WTC11 (cell line): ENCODE measurements at regions not wholly inside any gene's neighbourhood (a gene's known extent, or its start where the extent isn't known, plus 50 kb on each side); places are given as distances from the start of the nearest gene placed in this dataset.

Experiments
- ATAC-seq: fragments of 200-7000 bp; cut with Tn5 transposase; 2 replicates; pipeline ENCODE4 v1.10.0; 2021; ENCODE audit warnings: mild to moderate bottlenecking, moderate library complexity
- CTCF ChIA-PET: fragments of 300-600 bp; sonication (Branson Sonifier 250); formaldehyde crosslinking; loops from one replicate; lab custom pipeline; 2021; ENCODE audit warnings: antibody characterized with exemption; lab: Charles Lee
- POLR2A ChIA-PET: fragments of 350-600 bp; sonication (Branson Sonifier 250); formaldehyde crosslinking; loops from one replicate; lab custom pipeline; 2021; ENCODE audit warnings: antibody characterized with exemption; lab: Charles Lee
- DNase-seq: peaks from one replicate; pipeline ENCODE4 v3.0.0; 2021; ENCODE audit warnings: low spot score
- H3K27ac Mint-ChIP-seq: 2 replicates; pipeline ENCODE4 v1.8.0; 2021; ENCODE audit warnings: mixed read lengths
- H3K27me3 Mint-ChIP-seq: 2 replicates; pipeline ENCODE4 v1.8.0; 2021; ENCODE audit warnings: low read depth, mild to moderate bottlenecking, moderate library complexity, mixed read lengths
- H3K36me3 Mint-ChIP-seq: 2 replicates; pipeline ENCODE4 v1.8.0; 2021; ENCODE audit warnings: mixed read lengths
- H3K4me1 Mint-ChIP-seq: 2 replicates; pipeline ENCODE4 v1.8.0; 2022; ENCODE audit warnings: mixed read lengths
- H3K4me3 Mint-ChIP-seq: 2 replicates; pipeline ENCODE4 v1.8.0; 2021; ENCODE audit warnings: mild to moderate bottlenecking, moderate library complexity, mixed read lengths
- H3K9me3 Mint-ChIP-seq: 2 replicates; pipeline ENCODE4 v1.8.0; 2021; ENCODE audit warnings: mixed read lengths
- CREB1 ChIP-seq: sonication (generic); formaldehyde crosslinking; IDR thresholded peaks from 2 replicates; pipeline ENCODE4 v1.8.0; 2023; ENCODE audit warnings: mild to moderate bottlenecking, missing genetic modification reagents
- EMX1 ChIP-seq: fragments of 250-450 bp; sonication (Bioruptor Pico); IDR thresholded peaks from 2 replicates; pipeline ENCODE4 v1.8.0; 2021; ENCODE audit warnings: mild to moderate bottlenecking
- GRHL2 ChIP-seq: fragments of 250-450 bp; sonication (Bioruptor Pico); IDR thresholded peaks from 2 replicates; pipeline ENCODE4 v1.8.0; 2022; ENCODE audit warnings: mild to moderate bottlenecking, moderate library complexity; ENCODE audit not compliant: insufficient replicate concordance, severe bottlenecking
- HMGA2 ChIP-seq: fragments of 250-450 bp; sonication (Bioruptor Pico); IDR thresholded peaks from 2 replicates; pipeline ENCODE4 v1.4.0; 2021; ENCODE audit warnings: mild to moderate bottlenecking, moderate library complexity
- SP1 ChIP-seq: sonication (generic); formaldehyde crosslinking; conservative IDR thresholded peaks from 2 replicates; pipeline ENCODE4 v1.8.1; 2022; ENCODE audit warnings: missing genetic modification reagents
- ZBTB21 ChIP-seq: sonication (generic); formaldehyde crosslinking; IDR thresholded peaks from 2 replicates; pipeline ENCODE4 v1.8.1; 2023; ENCODE audit warnings: mild to moderate bottlenecking, missing genetic modification reagents, borderline replicate concordance
- ZNF232 ChIP-seq: sonication (generic); formaldehyde crosslinking; IDR thresholded peaks from 2 replicates; pipeline ENCODE4 v1.8.0; 2022; ENCODE audit warnings: mild to moderate bottlenecking, missing genetic modification reagents
- TF ChIP-seq, protein P1 (sequence below): fragments of 250-450 bp; sonication (Bioruptor Pico); IDR thresholded peaks from 2 replicates; pipeline ENCODE4 v1.8.0; 2021; ENCODE audit warnings: mild to moderate bottlenecking
- TF ChIP-seq, protein P2 (sequence below): sonication (generic); formaldehyde crosslinking; IDR thresholded peaks from 2 replicates; pipeline ENCODE4 v1.8.0; 2022; ENCODE audit warnings: mild to moderate bottlenecking, missing genetic modification reagents
- TF ChIP-seq, protein P3 (sequence below): sonication (generic); formaldehyde crosslinking; IDR thresholded peaks from 2 replicates; pipeline ENCODE4 v1.8.1; 2022; ENCODE audit warnings: missing genetic modification reagents, borderline replicate concordance
- TF ChIP-seq, protein P4 (sequence below): sonication (generic); formaldehyde crosslinking; IDR thresholded peaks from 2 replicates; pipeline ENCODE4 v1.8.1; 2023; ENCODE audit warnings: mild to moderate bottlenecking, moderate library complexity, missing genetic modification reagents

DNA sequence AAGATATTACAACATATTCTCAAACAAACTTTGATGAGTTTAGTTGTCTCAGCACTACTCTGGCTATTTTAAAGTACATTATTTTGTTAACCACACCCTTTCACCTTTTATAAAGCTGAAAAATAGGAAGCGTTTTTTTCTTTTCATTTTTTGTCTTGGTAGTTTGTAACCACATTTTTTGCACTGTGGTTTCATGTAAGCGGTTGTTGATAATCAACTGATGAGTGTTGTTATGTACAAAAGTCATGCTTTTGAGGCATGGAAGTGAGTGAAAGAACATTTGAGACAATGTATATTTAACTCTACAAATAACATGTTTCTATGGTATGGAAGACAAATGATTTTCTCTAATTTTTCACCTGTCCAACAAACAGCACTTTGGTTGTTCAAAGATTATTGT, 52.1 kb upstream of the ATP2B1 start:
- no peak for TF ChIP-seq ZNF232 (CRISPR knock-in tag)
- TF ChIP-seq, protein P1, sequence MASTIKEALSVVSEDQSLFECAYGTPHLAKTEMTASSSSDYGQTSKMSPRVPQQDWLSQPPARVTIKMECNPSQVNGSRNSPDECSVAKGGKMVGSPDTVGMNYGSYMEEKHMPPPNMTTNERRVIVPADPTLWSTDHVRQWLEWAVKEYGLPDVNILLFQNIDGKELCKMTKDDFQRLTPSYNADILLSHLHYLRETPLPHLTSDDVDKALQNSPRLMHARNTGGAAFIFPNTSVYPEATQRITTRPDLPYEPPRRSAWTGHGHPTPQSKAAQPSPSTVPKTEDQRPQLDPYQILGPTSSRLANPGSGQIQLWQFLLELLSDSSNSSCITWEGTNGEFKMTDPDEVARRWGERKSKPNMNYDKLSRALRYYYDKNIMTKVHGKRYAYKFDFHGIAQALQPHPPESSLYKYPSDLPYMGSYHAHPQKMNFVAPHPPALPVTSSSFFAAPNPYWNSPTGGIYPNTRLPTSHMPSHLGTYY = no peak
- TF ChIP-seq, protein P2, sequence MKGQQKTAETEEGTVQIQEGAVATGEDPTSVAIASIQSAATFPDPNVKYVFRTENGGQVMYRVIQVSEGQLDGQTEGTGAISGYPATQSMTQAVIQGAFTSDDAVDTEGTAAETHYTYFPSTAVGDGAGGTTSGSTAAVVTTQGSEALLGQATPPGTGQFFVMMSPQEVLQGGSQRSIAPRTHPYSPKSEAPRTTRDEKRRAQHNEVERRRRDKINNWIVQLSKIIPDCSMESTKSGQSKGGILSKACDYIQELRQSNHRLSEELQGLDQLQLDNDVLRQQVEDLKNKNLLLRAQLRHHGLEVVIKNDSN = no peak
- no peak for TF ChIP-seq CREB1 (CRISPR knock-in tag)
- no peak for TF ChIP-seq ZBTB21
- TF ChIP-seq GRHL2 (CRISPR knock-in tag) = no peak
- TF ChIP-seq EMX1 (CRISPR knock-in tag) = no peak
- no peak for TF ChIP-seq HMGA2 (CRISPR knock-in tag)
- TF ChIP-seq SP1 (CRISPR knock-in tag) = no peak
- TF ChIP-seq, protein P3, sequence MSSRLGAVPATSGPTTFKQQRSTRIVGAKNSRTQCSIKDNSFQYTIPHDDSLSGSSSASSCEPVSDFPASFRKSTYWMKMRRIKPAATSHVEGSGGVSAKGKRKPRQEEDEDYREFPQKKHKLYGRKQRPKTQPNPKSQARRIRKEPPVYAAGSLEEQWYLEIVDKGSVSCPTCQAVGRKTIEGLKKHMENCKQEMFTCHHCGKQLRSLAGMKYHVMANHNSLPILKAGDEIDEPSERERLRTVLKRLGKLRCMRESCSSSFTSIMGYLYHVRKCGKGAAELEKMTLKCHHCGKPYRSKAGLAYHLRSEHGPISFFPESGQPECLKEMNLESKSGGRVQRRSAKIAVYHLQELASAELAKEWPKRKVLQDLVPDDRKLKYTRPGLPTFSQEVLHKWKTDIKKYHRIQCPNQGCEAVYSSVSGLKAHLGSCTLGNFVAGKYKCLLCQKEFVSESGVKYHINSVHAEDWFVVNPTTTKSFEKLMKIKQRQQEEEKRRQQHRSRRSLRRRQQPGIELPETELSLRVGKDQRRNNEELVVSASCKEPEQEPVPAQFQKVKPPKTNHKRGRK (CRISPR knock-in tag) = no peak
- TF ChIP-seq, protein P4, sequence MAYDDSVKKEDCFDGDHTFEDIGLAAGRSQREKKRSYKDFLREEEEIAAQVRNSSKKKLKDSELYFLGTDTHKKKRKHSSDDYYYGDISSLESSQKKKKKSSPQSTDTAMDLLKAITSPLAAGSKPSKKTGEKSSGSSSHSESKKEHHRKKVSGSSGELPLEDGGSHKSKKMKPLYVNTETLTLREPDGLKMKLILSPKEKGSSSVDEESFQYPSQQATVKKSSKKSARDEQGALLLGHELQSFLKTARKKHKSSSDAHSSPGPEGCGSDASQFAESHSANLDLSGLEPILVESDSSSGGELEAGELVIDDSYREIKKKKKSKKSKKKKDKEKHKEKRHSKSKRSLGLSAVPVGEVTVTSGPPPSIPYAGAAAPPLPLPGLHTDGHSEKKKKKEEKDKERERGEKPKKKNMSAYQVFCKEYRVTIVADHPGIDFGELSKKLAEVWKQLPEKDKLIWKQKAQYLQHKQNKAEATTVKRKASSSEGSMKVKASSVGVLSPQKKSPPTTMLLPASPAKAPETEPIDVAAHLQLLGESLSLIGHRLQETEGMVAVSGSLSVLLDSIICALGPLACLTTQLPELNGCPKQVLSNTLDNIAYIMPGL (CRISPR knock-in tag) = no peak
- no peak for DNase-seq
- H3K4me1 Mint-ChIP-seq = no peaks in the 10 kb centered on the region
- no peak overlapping the region for H3K4me3 Mint-ChIP-seq
- no peaks in the 10 kb centered on the region for H3K27me3 Mint-ChIP-seq
- no peak overlapping the region for H3K27ac Mint-ChIP-seq
- ATAC-seq = no peak
- no peaks in the 10 kb centered on the region for H3K36me3 Mint-ChIP-seq
- ChIA-PET POLR2A (no interaction called here), CTCF (no interaction called here)
- H3K9me3 Mint-ChIP-seq = peaks cover 6% of the 10 kb centered on the region
